ENCODE measurements at regions not wholly inside any gene's neighbourhood (a gene's known extent, or its start where the extent isn't known, plus 50 kb on each side); places are given as distances from the start of the nearest gene placed in this dataset.

GRCh38 chr2:146214394-146214929 lies 1630.4 kb upstream of the ACVR2A start:
- TF ChIP-seq, protein P1, sequence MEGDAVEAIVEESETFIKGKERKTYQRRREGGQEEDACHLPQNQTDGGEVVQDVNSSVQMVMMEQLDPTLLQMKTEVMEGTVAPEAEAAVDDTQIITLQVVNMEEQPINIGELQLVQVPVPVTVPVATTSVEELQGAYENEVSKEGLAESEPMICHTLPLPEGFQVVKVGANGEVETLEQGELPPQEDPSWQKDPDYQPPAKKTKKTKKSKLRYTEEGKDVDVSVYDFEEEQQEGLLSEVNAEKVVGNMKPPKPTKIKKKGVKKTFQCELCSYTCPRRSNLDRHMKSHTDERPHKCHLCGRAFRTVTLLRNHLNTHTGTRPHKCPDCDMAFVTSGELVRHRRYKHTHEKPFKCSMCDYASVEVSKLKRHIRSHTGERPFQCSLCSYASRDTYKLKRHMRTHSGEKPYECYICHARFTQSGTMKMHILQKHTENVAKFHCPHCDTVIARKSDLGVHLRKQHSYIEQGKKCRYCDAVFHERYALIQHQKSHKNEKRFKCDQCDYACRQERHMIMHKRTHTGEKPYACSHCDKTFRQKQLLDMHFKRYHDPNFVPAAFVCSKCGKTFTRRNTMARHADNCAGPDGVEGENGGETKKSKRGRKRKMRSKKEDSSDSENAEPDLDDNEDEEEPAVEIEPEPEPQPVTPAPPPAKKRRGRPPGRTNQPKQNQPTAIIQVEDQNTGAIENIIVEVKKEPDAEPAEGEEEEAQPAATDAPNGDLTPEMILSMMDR (IDR thresholded peaks at IDR 0.05 in 2 of 3, conservative IDR thresholded peaks at IDR 0.05 in 1 of 3; ENCODE audit: borderline replicate concordance in 1 of 3, insufficient read depth in 1 of 3, low read depth in 2 of 3, low read length in 2 of 3): no peak
- TF ChIP-seq EZH2 (IDR thresholded peaks at IDR 0.05) (no peak), EGR1 (IDR thresholded peaks at IDR 0.05; ENCODE audit: low read depth) (no peak), SP1 (IDR thresholded peaks at IDR 0.05; ENCODE audit: low read depth) (no peak)
